Lower leg skin (tissue), 3 donors: ENCODE measurements at regions not wholly inside any gene's neighbourhood (a gene's known extent, or its start where the extent isn't known, plus 50 kb on each side); places are given as distances from the start of the nearest gene placed in this dataset.

Experiments used
- CTCF ChIP-seq, 3 donors: fragments of 450-650 bp; IDR thresholded peaks; one replicate each; pipeline ENCODE4 v1.5.1; 2016; ENCODE audit warnings: antibody characterized with exemption in 3 of 3, mild to moderate bottlenecking in 3 of 3, moderate library complexity in 2 of 3
- POLR2A ChIP-seq, 2 donors: fragments of 450-650 bp; IDR thresholded peaks; one replicate each; pipeline ENCODE4 v1.6.1; 2016 to 2017; ENCODE audit warnings: antibody characterized with exemption in 2 of 2, mild to moderate bottlenecking in 1 of 2, moderate library complexity in 1 of 2

- TF ChIP-seq CTCF (IDR thresholded peaks at IDR 0.05), result no peak
- no peak for TF ChIP-seq POLR2A (IDR thresholded peaks at IDR 0.05)
Observed at GRCh38 chr5:29992248-29992647, 1201.2 kb upstream of the CDH6 start.
